C4-2B (cell line): ENCODE measurements at regions not wholly inside any gene's neighbourhood (a gene's known extent, or its start where the extent isn't known, plus 50 kb on each side); places are given as distances from the start of the nearest gene placed in this dataset.

Experiments used
- H3K27ac ChIP-seq: fragments of 450-650 bp; 2 replicates; pipeline ENCODE4 v1.5.1; 2017
- CTCF ChIP-seq: fragments of 450-650 bp; conservative IDR thresholded peaks from 2 replicates; pipeline ENCODE4 v1.5.1; 2017; ENCODE audit warnings: mild to moderate bottlenecking
- ZFX ChIP-seq: fragments of 450-650 bp; IDR thresholded peaks from 2 replicates; pipeline ENCODE4 v1.6.1; 2017

GRCh38 chr5:144105371-144105770 is 65.1 kb downstream of the YIPF5 start:
- TF ChIP-seq CTCF (no peak), ZFX (no peak)
- no peak overlapping the region for H3K27ac ChIP-seq

- no peak for TF ChIP-seq CTCF
- TF ChIP-seq ZFX, result no peak
- no peak overlapping the region for H3K27ac ChIP-seq
Observed at GRCh38 chr5:144108131-144108530, 62.3 kb downstream of the YIPF5 start.
